Panc1 (cell line): ENCODE measurements at regions not wholly inside any gene's neighbourhood (a gene's known extent, or its start where the extent isn't known, plus 50 kb on each side); places are given as distances from the start of the nearest gene placed in this dataset.
A peak's percentile ranks its signal among the peaks of the same experiment; 100 is the strongest.

Source experiments
- ATAC-seq: fragments of 200-7000 bp; cut with Tn5 transposase; 2 replicates; pipeline ENCODE4 v1.9.1; 2020; ENCODE audit warnings: mild to moderate bottlenecking, moderate library complexity
- BruUV-seq: library from RNA; stranded (reverse); fragments of 400-500 nt; replicated peaks from 2 replicates; lab custom pipeline; 2021; lab: Mats Ljungman, UMichigan
- CTCF ChIA-PET: fragments of 300-600 bp; sonication (Branson Sonifier 250); formaldehyde crosslinking; loops from one replicate; lab custom pipeline; 2022; ENCODE audit warnings: antibody characterized with exemption; lab: Charles Lee
- POLR2A ChIA-PET: fragments of 300-600 bp; sonication (Branson Sonifier 250); formaldehyde crosslinking; loops from one replicate; lab custom pipeline; 2022; ENCODE audit warnings: antibody characterized with exemption; lab: Charles Lee
- DNase-seq: peaks from one replicate; pipeline ENCODE4 v3.0.0-alpha.2; 2010; ENCODE audit warnings: low read depth, low spot score
- H3K27ac ChIP-seq: 2 replicates; pipeline ENCODE4 v1.5.1; 2011; ENCODE audit warnings: mild to moderate bottlenecking, low read length, inconsistent platforms
- H3K27me3 ChIP-seq: fragments of 200-500 bp; sonication (Bioruptor generic); 2 replicates; pipeline ENCODE4 v1.6.0; 2014; ENCODE audit warnings: low read length, inconsistent platforms; ENCODE audit not compliant: control insufficient read depth, insufficient read depth
- H3K36me3 ChIP-seq: fragments of 200-500 bp; sonication (Bioruptor generic); 2 replicates; pipeline ENCODE4 v1.5.1; 2014; ENCODE audit warnings: inconsistent platforms, mild to moderate bottlenecking, low read length, moderate library complexity; ENCODE audit not compliant: control insufficient read depth, insufficient read depth
- H3K4me1 ChIP-seq: 2 replicates; pipeline ENCODE4 v1.5.1; 2011; ENCODE audit warnings: inconsistent platforms, mild to moderate bottlenecking, low read length, moderate library complexity; ENCODE audit not compliant: control insufficient read depth, insufficient read depth
- H3K4me3 ChIP-seq, 2 experiments: 2 replicates each; pipeline ENCODE4 v1.5.1; 2011 to 2012; ENCODE audit warnings: low read depth in 2 of 2, low read length in 2 of 2, mild to moderate bottlenecking in 2 of 2, inconsistent platforms in 1 of 2, moderate library complexity in 1 of 2
- H3K9me3 ChIP-seq: fragments of 200-500 bp; sonication (Bioruptor generic); 2 replicates; pipeline ENCODE4 v1.5.1; 2014; ENCODE audit warnings: low read depth, mild to moderate bottlenecking, inconsistent platforms, low read length, moderate library complexity; ENCODE audit not compliant: control insufficient read depth, insufficient read depth
- POLR2AphosphoS5 ChIP-seq: IDR thresholded peaks from 2 replicates; pipeline ENCODE4 v1.6.1; 2012; ENCODE audit warnings: mild to moderate bottlenecking, low read depth, low read length, moderate library complexity
- REST ChIP-seq, 2 experiments: IDR thresholded peaks; 2 replicates each; pipeline ENCODE4 v1.6.1; 2011 to 2012; ENCODE audit warnings: low read depth in 2 of 2, control low read depth in 1 of 2, low read length in 1 of 2, mild to moderate bottlenecking in 1 of 2, moderate library complexity in 1 of 2; ENCODE audit not compliant: insufficient read depth in 1 of 2
- SIN3A ChIP-seq: IDR thresholded peaks from 2 replicates; pipeline ENCODE4 v1.6.1; 2012; ENCODE audit warnings: low read depth, mild to moderate bottlenecking, low read length, moderate library complexity, borderline replicate concordance; ENCODE audit not compliant: insufficient read depth
- TCF7L2 ChIP-seq: IDR thresholded peaks from 2 replicates; pipeline ENCODE4 v1.6.1; 2011; ENCODE audit warnings: mild to moderate bottlenecking, low read depth, low read length, inconsistent platforms
- in situ Hi-C: cut with HindIII; loops from 2 replicates; pipeline ENCODE4 v1.10.0; 2016; ENCODE audit warnings: low sequenced_read_pairs, low pct_unique_long_range_greater_than_20kb
- intact Hi-C: fragments of 100-400 bp; cut with micrococcal nuclease; formaldehyde crosslinking; loops from one replicate; pipeline ENCODE4 v1.10.0; 2022; ENCODE audit not compliant: unreplicated experiment
- TF ChIP-seq, protein P1 (sequence below): fragments of 450-650 bp; IDR thresholded peaks from 2 replicates; pipeline ENCODE4 v1.5.1; 2017; ENCODE audit warnings: mild to moderate bottlenecking

DNA sequence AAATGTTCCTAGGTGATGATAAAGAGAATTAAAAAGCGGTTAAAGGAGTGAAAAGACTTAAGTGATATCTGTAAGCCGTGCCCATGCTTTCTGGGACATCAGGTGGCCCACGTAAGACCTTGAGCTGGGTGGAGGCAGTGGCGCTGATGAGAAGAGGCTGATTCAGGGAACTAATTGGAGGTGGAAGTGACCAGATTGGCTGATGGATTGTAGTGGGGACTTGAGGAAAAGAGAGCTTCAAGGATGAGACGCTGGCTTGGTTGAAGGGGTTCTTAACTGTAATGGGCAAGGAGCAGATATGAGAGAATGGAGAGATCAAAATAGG lies 69.1 kb upstream of the EP300 start:
- H3K27me3 ChIP-seq: no peaks in the 10 kb centered on the region
- H3K36me3 ChIP-seq: no peaks in the 10 kb centered on the region
- TSS peak; percentile 85 for BruUV-seq
- H3K4me3 ChIP-seq: no peak overlapping the region; a peak in 1 of 4 replicates
- H3K27ac ChIP-seq: peak overlapping the region; percentile 79
- TF ChIP-seq REST (IDR thresholded peaks at IDR 0.05; ENCODE audit: insufficient read depth in 1 of 2, low read depth in 2 of 2, low read length in 1 of 2) (no peak), POLR2AphosphoS5 (no peak), TCF7L2 (no peak), SIN3A (no peak)
- TF ChIP-seq, protein P1, sequence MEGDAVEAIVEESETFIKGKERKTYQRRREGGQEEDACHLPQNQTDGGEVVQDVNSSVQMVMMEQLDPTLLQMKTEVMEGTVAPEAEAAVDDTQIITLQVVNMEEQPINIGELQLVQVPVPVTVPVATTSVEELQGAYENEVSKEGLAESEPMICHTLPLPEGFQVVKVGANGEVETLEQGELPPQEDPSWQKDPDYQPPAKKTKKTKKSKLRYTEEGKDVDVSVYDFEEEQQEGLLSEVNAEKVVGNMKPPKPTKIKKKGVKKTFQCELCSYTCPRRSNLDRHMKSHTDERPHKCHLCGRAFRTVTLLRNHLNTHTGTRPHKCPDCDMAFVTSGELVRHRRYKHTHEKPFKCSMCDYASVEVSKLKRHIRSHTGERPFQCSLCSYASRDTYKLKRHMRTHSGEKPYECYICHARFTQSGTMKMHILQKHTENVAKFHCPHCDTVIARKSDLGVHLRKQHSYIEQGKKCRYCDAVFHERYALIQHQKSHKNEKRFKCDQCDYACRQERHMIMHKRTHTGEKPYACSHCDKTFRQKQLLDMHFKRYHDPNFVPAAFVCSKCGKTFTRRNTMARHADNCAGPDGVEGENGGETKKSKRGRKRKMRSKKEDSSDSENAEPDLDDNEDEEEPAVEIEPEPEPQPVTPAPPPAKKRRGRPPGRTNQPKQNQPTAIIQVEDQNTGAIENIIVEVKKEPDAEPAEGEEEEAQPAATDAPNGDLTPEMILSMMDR: no peak
- in situ Hi-C loops (no loop called here), intact Hi-C loops (no loop called here)
- H3K4me1 ChIP-seq: peaks cover 10% of the 10 kb centered on the region
- no peaks in the 10 kb centered on the region for H3K9me3 ChIP-seq
- DNase-seq (no peak), ATAC-seq (no peak)
- CTCF ChIA-PET: no interaction called here
- POLR2A ChIA-PET: no interaction called here

- Histone ChIP-seq H3K27me3 (no peaks in the 10 kb centered on the region), H3K4me1 (no peaks in the 10 kb centered on the region), H3K36me3 (no peaks in the 10 kb centered on the region), H3K9me3 (no peaks in the 10 kb centered on the region), H3K27ac (no peak overlapping the region), H3K4me3 (no peak overlapping the region)
- DNase-seq: no peak
- TF ChIP-seq TCF7L2 (no peak), REST (IDR thresholded peaks at IDR 0.05; ENCODE audit: insufficient read depth in 1 of 2, low read depth in 2 of 2, low read length in 1 of 2) (no peak), SIN3A (no peak), POLR2AphosphoS5 (no peak)
- TF ChIP-seq, protein P1: no peak
- no TSS peak for BruUV-seq
- CTCF ChIA-PET: no interaction called here
- in situ Hi-C loops: no loop called here
- intact Hi-C loops: no loop called here
- POLR2A ChIA-PET: no interaction called here
- no peak for ATAC-seq
Measured at GRCh38 chr22:41028841-41029240, 63.6 kb upstream of the EP300 start.
